ENCODE measurements at regions not wholly inside any gene's neighbourhood (a gene's known extent, or its start where the extent isn't known, plus 50 kb on each side); places are given as distances from the start of the nearest gene placed in this dataset.

GRCh38 chr3:181461381-181461780, 250.3 kb upstream of the SOX2 start (continued):
- no peak for TF ChIP-seq MAX (IDR thresholded peaks at IDR 0.05; ENCODE audit: low read depth)
- no peak for TF ChIP-seq EZH2phosphoT487 (IDR thresholded peaks at IDR 0.05; ENCODE audit: borderline replicate concordance, low read depth)
- no peak for TF ChIP-seq RAD21 (IDR thresholded peaks at IDR 0.05; ENCODE audit: low read length)
- no peak for TF ChIP-seq FOSL2 (IDR thresholded peaks at IDR 0.05; ENCODE audit: borderline replicate concordance, low read depth)
- no peak for TF ChIP-seq NFIC (IDR thresholded peaks at IDR 0.05; ENCODE audit: borderline replicate concordance)
- TF ChIP-seq MEF2A (IDR thresholded peaks at IDR 0.05; ENCODE audit: borderline replicate concordance, low read depth): no peak

- Histone ChIP-seq H3K9me2 (no peaks in the 10 kb centered on the region), H3F3A (replicated peaks; ENCODE audit: insufficient read depth) (peaks cover 20% of the 10 kb centered on the region), H3K36me3 (replicated peaks in 1 of 2; ENCODE audit: control insufficient read depth in 1 of 2, insufficient read depth in 2 of 2, low read length in 1 of 2) (no peaks in the 10 kb centered on the region), H3K27ac (ENCODE audit: low read depth in 2 of 2, low read length in 1 of 2) (peak overlapping the region in 1 of 2 experiments; percentile 83; a peak in 1 of 4 replicates), H3K4me1 (ENCODE audit: control insufficient read depth in 1 of 2, insufficient read depth in 2 of 2, low read depth in 1 of 2, low read length in 1 of 2) (peaks cover 0 to 12% of the 10 kb centered on the region in 2 experiments; a peak in 1 of 4 replicates), H3K27me3 (ENCODE audit: insufficient read depth) (no peaks in the 10 kb centered on the region), H3K79me2 (ENCODE audit: insufficient read depth) (no peaks in the 10 kb centered on the region), H3K9me3 (no peaks in the 10 kb centered on the region), H2AFZ (ENCODE audit: low read depth) (no peak overlapping the region), H3K9ac (no peak overlapping the region), H3K4me2 (no peak overlapping the region; the same call in 1 of the 2 replicates), H4K20me1 (ENCODE audit: insufficient read depth) (no peaks in the 10 kb centered on the region), H3K4me3 (ENCODE audit: low read depth in 2 of 2, low read length in 1 of 2) (no peak overlapping the region)
- no peak for TF ChIP-seq TEAD4 (IDR thresholded peaks at IDR 0.05; ENCODE audit: borderline replicate concordance, insufficient read depth)
- no peak for TF ChIP-seq PBX3 (IDR thresholded peaks at IDR 0.05)
- TF ChIP-seq TCF12 (IDR thresholded peaks at IDR 0.05): no peak
- TF ChIP-seq RAD21 (IDR thresholded peaks at IDR 0.05; ENCODE audit: low read length): no peak
- TF ChIP-seq ELF1 (IDR thresholded peaks at IDR 0.05): no peak
- no peak for DNase-seq
- ChIA-PET CTCF (interaction anchor here (1.1 kb wide), 1 partner anchor 241 kb away, joined by 5 read pairs; no protein-coding TSS in a partner anchor), POLR2A (no interaction called here)
- WGBS (ENCODE audit: low lambda C conversion rate): 79% methylated on average over 2 of the region's 2 CpGs
Measured at GRCh38 chr3:181459516-181459915, 252.2 kb upstream of the SOX2 start.

GRCh38 chr3:181458857-181459256, 252.9 kb upstream of the SOX2 start:
- H2AFZ ChIP-seq (ENCODE audit: low read depth): no peak overlapping the region
- POLR2A ChIA-PET: no interaction called here
- peak overlapping the region in 1 of 2 experiments; percentile 83; a peak in 2 of 4 replicates for H3K27ac ChIP-seq (ENCODE audit: low read depth in 2 of 2, low read length in 1 of 2)
- no peaks in the 10 kb centered on the region for H3K27me3 ChIP-seq (ENCODE audit: insufficient read depth)
- TF ChIP-seq TEAD4 (IDR thresholded peaks at IDR 0.05; ENCODE audit: borderline replicate concordance, insufficient read depth) (0 out of 2 replicates have a peak, but pooled peaks have one; percentile 27), MEF2A (IDR thresholded peaks at IDR 0.05; ENCODE audit: borderline replicate concordance, low read depth) (peak; percentile 56; the same call in 1 of the 2 replicates), FOXM1 (IDR thresholded peaks at IDR 0.05; ENCODE audit: low read depth) (no peak), FOSL2 (IDR thresholded peaks at IDR 0.05; ENCODE audit: borderline replicate concordance, low read depth) (peak; percentile 57; the same call in 1 of the 2 replicates), NFIC (IDR thresholded peaks at IDR 0.05; ENCODE audit: borderline replicate concordance) (peak; percentile 80), MXI1 (IDR thresholded peaks at IDR 0.05; ENCODE audit: low read depth, low read length) (no peak), EP300 (IDR thresholded peaks at IDR 0.05; ENCODE audit: borderline replicate concordance in 1 of 2, low read depth in 1 of 2, low read length in 1 of 2) (peak; percentile 45 to 66), TCF12 (IDR thresholded peaks at IDR 0.05) (peak; percentile 76), RXRA (IDR thresholded peaks at IDR 0.05; ENCODE audit: borderline replicate concordance, low read depth) (peak; percentile 61; the same call in 1 of the 2 replicates), PBX3 (IDR thresholded peaks at IDR 0.05) (peak; percentile 44; the same call in 1 of the 2 replicates), GABPA (IDR thresholded peaks at IDR 0.05; ENCODE audit: low read depth) (no peak), JUND (IDR thresholded peaks at IDR 0.05) (peak; percentile 61)
- H3K4me2 ChIP-seq: peak overlapping the region; percentile 15; the same call in 1 of the 2 replicates
- H3K36me3 ChIP-seq (replicated peaks in 1 of 2; ENCODE audit: control insufficient read depth in 1 of 2, insufficient read depth in 2 of 2, low read length in 1 of 2): no peaks in the 10 kb centered on the region
- H3K79me2 ChIP-seq (ENCODE audit: insufficient read depth): no peaks in the 10 kb centered on the region
- no peak overlapping the region; a peak in 1 of 4 replicates for H3K4me3 ChIP-seq (ENCODE audit: low read depth in 2 of 2, low read length in 1 of 2)
- H4K20me1 ChIP-seq (ENCODE audit: insufficient read depth): no peaks in the 10 kb centered on the region
- CTCF ChIA-PET: interaction anchor here (0.6 to 1.1 kb wide), 2 partner anchors 242 to 1040 kb away, joined by 3 to 5 read pairs; no protein-coding TSS in a partner anchor
- peaks cover 20% of the 10 kb centered on the region for H3F3A ChIP-seq (replicated peaks; ENCODE audit: insufficient read depth)
- no peak for DNase-seq
- no peaks in the 10 kb centered on the region for H3K9me2 ChIP-seq
- H3K4me1 ChIP-seq (ENCODE audit: control insufficient read depth in 1 of 2, insufficient read depth in 2 of 2, low read depth in 1 of 2, low read length in 1 of 2): peaks cover 0 to 12% of the 10 kb centered on the region in 2 experiments; a peak in 1 of 4 replicates
- H3K9me3 ChIP-seq: no peaks in the 10 kb centered on the region
- no peak overlapping the region for H3K9ac ChIP-seq

Measured in SK-N-SH (cell line).